ENCODE measurements at regions not wholly inside any gene's neighbourhood (a gene's known extent, or its start where the extent isn't known, plus 50 kb on each side); places are given as distances from the start of the nearest gene placed in this dataset.
"Not testable (repeated sequence)": the region's sequence is repeated elsewhere in the genome, so short reads cannot be mapped to it uniquely, and the experiment has no call there.

- TF ChIP-seq SMC3 (IDR thresholded peaks at IDR 0.05); CTCF (IDR thresholded peaks at IDR 0.05); USF2 (IDR thresholded peaks at IDR 0.05); EP300 (IDR thresholded peaks at IDR 0.05); POLR2A (IDR thresholded peaks at IDR 0.05; ENCODE audit: low read length); ZC3H11A (IDR thresholded peaks at IDR 0.05); HOXA7 (CRISPR knock-in tag; IDR thresholded peaks at IDR 0.05); TP53 (CRISPR knock-in tag; IDR thresholded peaks at IDR 0.05); TFCP2L1 (CRISPR knock-in tag; IDR thresholded peaks at IDR 0.05); ZSCAN20 (CRISPR knock-in tag; IDR thresholded peaks at IDR 0.05); RNF2 (IDR thresholded peaks at IDR 0.05; ENCODE audit: borderline replicate concordance, low read depth); MYC (IDR thresholded peaks at IDR 0.05; ENCODE audit: borderline replicate concordance, low read length): not testable (repeated sequence)
Observed at GRCh38 chr2:193142467-193142866, 947.7 kb upstream of the TMEFF2 start.
